LNCaP clone FGC (cell line): ENCODE measurements at regions not wholly inside any gene's neighbourhood (a gene's known extent, or its start where the extent isn't known, plus 50 kb on each side); places are given as distances from the start of the nearest gene placed in this dataset.

Experiments used
- DNase-seq: peaks from one replicate; pipeline ENCODE4 v3.0.0-alpha.2; 2011; ENCODE audit warnings: low read depth
- H3K4me3 ChIP-seq: 2 replicates; pipeline ENCODE4 v1.5.1; 2011; ENCODE audit warnings: mild to moderate bottlenecking, low read depth, low read length, control low read depth
- TF ChIP-seq, protein P1 (sequence below): IDR thresholded peaks from 2 replicates; pipeline ENCODE4 v1.5.1; 2012; ENCODE audit warnings: mild to moderate bottlenecking; ENCODE audit not compliant: control insufficient read depth, insufficient read depth; ENCODE audit errors: extremely low read depth

DNA sequence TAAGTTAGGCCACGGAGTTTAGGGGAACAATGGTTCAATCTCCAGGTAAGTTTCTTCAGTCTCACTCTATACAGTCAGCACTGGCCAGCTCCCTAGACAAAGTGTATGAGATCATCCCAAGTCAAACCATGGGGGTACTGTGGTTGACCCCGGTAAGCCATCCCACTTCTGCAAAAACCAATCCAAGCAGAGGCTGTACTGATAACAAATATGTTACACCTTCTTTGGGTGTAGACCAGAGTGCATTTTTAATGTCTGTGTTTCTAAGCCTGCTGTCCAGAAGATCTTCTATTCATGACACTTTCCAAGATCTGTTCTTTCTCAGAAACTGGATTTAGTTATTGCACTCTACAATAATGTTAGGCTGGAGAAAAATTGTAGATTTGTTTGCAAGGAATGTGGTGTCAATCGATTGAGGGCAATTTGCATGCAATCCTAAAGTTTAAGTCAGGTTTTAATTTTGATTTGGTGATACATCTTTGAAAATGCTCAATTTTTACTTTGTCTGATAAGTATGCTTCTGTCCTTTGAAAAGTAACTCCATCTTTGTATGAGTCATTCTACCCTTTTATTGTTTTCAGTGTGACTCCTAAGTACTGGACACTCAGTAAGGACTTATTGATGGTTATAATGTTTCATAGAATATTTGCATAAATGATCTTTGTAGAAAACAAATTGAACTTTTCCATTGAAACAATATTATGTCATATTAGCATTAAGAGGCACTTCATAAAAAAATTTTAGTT, 152.4 kb downstream of the HLX start:
- TF ChIP-seq, protein P1, sequence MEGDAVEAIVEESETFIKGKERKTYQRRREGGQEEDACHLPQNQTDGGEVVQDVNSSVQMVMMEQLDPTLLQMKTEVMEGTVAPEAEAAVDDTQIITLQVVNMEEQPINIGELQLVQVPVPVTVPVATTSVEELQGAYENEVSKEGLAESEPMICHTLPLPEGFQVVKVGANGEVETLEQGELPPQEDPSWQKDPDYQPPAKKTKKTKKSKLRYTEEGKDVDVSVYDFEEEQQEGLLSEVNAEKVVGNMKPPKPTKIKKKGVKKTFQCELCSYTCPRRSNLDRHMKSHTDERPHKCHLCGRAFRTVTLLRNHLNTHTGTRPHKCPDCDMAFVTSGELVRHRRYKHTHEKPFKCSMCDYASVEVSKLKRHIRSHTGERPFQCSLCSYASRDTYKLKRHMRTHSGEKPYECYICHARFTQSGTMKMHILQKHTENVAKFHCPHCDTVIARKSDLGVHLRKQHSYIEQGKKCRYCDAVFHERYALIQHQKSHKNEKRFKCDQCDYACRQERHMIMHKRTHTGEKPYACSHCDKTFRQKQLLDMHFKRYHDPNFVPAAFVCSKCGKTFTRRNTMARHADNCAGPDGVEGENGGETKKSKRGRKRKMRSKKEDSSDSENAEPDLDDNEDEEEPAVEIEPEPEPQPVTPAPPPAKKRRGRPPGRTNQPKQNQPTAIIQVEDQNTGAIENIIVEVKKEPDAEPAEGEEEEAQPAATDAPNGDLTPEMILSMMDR, result no peak
- no peak for DNase-seq
- H3K4me3 ChIP-seq, result no peak overlapping the region

DNA sequence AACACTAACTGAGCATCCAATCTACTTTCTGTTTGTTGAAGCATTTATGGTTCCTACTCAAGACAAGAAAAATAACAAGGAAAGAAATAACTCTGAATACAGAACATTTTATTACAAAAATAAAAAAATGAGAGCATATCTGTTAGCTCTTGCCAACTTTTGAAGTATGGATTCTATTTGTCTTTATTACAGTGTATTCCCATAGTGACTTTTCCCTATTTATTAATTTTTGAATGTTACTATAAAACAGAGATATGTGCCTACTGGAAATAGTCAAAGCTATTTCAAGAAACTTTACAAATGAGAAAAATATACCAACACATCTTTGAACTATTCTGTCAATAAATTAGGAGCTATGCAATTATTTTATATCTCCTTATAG, 153.0 kb downstream of the HLX start:
- TF ChIP-seq, protein P1, result no peak
- no peak for DNase-seq
- H3K4me3 ChIP-seq, result no peak overlapping the region

GRCh38 chr1:221032637-221033280, 153.5 kb downstream of the HLX start:
- no peak for DNase-seq
- TF ChIP-seq, protein P1, result no peak
- no peak overlapping the region for H3K4me3 ChIP-seq

DNA sequence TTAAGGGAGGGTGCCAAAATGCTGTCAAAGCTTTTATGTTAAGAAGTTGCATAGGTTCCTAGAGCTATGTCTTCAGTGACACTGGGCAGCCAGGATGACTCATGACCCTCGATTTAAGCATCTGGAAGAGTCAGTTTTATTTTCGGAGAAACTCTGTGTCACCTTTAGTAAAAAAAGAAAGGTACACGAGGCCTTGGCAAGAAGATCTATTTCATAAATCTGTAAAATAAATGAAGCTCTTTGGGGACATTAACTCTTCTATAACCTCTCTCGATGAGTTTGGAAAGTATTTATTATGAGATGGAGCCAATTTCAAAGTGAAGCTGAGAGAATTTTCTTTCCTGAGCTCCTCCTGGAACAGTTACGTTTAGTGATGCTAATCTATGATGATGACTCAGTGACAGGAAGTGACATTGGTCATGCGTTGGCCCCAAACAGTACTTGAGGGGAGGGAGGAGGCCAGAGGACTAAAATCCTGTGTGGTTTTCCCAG, 156.5 kb downstream of the HLX start:
- TF ChIP-seq, protein P1, result no peak
- H3K4me3 ChIP-seq, result no peak overlapping the region
- DNase-seq, result no peak

- no peak overlapping the region for H3K4me3 ChIP-seq
- TF ChIP-seq, protein P1, result no peak
- no peak for DNase-seq
Measured at GRCh38 chr1:221039616-221040015, 160.4 kb downstream of the HLX start.

GRCh38 chr1:221040101-221040500, 160.9 kb downstream of the HLX start:
- DNase-seq, result no peak
- no peak overlapping the region for H3K4me3 ChIP-seq
- TF ChIP-seq, protein P1, result no peak
